ENCODE measurements at regions not wholly inside any gene's neighbourhood (a gene's known extent, or its start where the extent isn't known, plus 50 kb on each side); places are given as distances from the start of the nearest gene placed in this dataset.
"Not testable (repeated sequence)": the region's sequence is repeated elsewhere in the genome, so short reads cannot be mapped to it uniquely, and the experiment has no call there.

DNA sequence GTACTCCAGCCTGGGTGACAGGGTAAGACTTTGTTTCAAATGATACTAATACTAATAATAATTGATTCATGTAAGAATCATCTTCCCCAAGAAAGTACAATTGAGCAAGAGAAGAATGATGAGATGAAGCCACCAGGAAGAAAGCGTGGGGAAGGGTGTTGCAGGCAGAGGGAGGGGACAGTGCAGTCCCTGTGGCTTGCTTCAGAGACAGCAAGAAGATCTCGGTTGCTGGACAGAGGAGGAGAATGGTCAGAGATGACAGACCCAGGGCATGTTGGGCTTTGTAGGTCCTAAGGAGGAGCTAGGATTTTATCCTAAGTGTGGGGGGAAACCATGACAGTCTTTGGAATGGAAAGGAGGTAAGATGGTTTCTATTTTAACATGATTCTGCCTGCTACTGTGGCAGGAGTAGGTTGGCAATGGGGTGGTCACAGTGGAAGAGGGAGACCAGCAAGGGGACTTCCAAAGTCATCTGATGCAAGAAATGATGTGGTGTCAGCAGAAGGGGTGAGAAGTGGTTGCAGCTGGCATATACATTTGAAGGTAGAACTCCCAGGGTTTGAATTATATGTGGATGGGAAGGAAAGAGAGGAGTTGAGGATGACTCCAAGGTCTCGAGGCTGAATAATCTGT, 293.4 kb downstream of the NPIPA7 start:
- not testable (repeated sequence) for TF ChIP-seq EGR1 (IDR thresholded peaks at IDR 0.05; ENCODE audit: low read depth in 2 of 2); FOXA1 (IDR thresholded peaks at IDR 0.05); NR2F2 (IDR thresholded peaks at IDR 0.05); YY1 (IDR thresholded peaks at IDR 0.05); HNF4A (conservative IDR thresholded peaks at IDR 0.05); TAF1 (conservative IDR thresholded peaks at IDR 0.05); JUND (IDR thresholded peaks at IDR 0.05); GABPA (IDR thresholded peaks at IDR 0.05 in 1 of 2, conservative IDR thresholded peaks at IDR 0.05 in 1 of 2); RXRA (IDR thresholded peaks at IDR 0.05)
- TF ChIP-seq, protein P1, sequence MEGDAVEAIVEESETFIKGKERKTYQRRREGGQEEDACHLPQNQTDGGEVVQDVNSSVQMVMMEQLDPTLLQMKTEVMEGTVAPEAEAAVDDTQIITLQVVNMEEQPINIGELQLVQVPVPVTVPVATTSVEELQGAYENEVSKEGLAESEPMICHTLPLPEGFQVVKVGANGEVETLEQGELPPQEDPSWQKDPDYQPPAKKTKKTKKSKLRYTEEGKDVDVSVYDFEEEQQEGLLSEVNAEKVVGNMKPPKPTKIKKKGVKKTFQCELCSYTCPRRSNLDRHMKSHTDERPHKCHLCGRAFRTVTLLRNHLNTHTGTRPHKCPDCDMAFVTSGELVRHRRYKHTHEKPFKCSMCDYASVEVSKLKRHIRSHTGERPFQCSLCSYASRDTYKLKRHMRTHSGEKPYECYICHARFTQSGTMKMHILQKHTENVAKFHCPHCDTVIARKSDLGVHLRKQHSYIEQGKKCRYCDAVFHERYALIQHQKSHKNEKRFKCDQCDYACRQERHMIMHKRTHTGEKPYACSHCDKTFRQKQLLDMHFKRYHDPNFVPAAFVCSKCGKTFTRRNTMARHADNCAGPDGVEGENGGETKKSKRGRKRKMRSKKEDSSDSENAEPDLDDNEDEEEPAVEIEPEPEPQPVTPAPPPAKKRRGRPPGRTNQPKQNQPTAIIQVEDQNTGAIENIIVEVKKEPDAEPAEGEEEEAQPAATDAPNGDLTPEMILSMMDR (IDR thresholded peaks at IDR 0.05; ENCODE audit: low read depth, low read length, missing input control) = not testable (repeated sequence)
- TF ChIP-seq, protein P2, sequence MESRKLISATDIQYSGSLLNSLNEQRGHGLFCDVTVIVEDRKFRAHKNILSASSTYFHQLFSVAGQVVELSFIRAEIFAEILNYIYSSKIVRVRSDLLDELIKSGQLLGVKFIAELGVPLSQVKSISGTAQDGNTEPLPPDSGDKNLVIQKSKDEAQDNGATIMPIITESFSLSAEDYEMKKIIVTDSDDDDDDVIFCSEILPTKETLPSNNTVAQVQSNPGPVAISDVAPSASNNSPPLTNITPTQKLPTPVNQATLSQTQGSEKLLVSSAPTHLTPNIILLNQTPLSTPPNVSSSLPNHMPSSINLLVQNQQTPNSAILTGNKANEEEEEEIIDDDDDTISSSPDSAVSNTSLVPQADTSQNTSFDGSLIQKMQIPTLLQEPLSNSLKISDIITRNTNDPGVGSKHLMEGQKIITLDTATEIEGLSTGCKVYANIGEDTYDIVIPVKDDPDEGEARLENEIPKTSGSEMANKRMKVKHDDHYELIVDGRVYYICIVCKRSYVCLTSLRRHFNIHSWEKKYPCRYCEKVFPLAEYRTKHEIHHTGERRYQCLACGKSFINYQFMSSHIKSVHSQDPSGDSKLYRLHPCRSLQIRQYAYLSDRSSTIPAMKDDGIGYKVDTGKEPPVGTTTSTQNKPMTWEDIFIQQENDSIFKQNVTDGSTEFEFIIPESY (IDR thresholded peaks at IDR 0.05) = not testable (repeated sequence)
- TF ChIP-seq, protein P3, sequence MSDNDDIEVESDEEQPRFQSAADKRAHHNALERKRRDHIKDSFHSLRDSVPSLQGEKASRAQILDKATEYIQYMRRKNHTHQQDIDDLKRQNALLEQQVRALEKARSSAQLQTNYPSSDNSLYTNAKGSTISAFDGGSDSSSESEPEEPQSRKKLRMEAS (IDR thresholded peaks at IDR 0.05) = not testable (repeated sequence)
- TF ChIP-seq, protein P4, sequence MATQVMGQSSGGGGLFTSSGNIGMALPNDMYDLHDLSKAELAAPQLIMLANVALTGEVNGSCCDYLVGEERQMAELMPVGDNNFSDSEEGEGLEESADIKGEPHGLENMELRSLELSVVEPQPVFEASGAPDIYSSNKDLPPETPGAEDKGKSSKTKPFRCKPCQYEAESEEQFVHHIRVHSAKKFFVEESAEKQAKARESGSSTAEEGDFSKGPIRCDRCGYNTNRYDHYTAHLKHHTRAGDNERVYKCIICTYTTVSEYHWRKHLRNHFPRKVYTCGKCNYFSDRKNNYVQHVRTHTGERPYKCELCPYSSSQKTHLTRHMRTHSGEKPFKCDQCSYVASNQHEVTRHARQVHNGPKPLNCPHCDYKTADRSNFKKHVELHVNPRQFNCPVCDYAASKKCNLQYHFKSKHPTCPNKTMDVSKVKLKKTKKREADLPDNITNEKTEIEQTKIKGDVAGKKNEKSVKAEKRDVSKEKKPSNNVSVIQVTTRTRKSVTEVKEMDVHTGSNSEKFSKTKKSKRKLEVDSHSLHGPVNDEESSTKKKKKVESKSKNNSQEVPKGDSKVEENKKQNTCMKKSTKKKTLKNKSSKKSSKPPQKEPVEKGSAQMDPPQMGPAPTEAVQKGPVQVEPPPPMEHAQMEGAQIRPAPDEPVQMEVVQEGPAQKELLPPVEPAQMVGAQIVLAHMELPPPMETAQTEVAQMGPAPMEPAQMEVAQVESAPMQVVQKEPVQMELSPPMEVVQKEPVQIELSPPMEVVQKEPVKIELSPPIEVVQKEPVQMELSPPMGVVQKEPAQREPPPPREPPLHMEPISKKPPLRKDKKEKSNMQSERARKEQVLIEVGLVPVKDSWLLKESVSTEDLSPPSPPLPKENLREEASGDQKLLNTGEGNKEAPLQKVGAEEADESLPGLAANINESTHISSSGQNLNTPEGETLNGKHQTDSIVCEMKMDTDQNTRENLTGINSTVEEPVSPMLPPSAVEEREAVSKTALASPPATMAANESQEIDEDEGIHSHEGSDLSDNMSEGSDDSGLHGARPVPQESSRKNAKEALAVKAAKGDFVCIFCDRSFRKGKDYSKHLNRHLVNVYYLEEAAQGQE (IDR thresholded peaks at IDR 0.05) = not testable (repeated sequence)
- TF ChIP-seq, protein P5, sequence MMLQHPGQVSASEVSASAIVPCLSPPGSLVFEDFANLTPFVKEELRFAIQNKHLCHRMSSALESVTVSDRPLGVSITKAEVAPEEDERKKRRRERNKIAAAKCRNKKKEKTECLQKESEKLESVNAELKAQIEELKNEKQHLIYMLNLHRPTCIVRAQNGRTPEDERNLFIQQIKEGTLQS (IDR thresholded peaks at IDR 0.05) = not testable (repeated sequence)

All from liver (tissue), 3 donors.